ENCODE measurements at regions not wholly inside any gene's neighbourhood (a gene's known extent, or its start where the extent isn't known, plus 50 kb on each side); places are given as distances from the start of the nearest gene placed in this dataset.

DNA sequence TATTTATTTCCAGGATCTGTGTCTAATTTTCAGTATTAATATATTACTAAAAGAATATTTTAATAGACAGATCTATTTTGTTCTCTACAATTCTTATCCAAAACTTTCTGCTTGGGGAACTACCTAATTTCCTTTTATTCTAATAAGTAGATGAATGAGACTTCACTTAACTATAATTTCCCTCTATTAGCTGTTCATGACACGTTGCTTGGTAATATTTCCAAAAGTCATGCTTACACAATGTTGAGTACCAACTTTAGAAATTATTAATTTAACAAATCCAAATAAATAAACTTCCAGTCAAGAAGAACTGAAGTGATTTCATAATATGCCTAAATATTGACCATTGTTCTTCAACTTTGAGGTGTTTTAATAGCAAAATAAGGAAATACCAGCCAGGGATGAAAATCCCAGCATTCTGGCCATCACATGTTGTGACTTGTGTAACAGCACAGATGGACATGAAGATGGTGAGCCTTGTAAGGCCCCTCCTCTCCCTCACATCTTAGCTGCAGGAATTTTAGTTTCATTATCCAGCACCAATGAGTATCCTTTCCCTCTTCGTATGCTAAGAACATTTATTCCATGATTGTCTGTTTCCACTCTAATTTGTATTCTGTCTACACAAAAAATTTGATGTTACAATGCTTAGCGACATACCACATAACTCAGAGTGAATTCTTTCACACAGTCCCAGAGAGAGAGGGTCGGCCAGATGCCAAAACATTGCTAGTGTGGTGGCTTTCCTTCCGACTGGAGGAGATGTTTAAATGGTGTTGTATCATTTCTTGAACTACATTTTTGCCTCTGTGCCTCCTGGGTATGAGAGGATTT lies 137.5 kb downstream of the FOXA2 start:
- peaks cover 4% of the 10 kb centered on the region for H3K27me3 ChIP-seq (ENCODE audit: insufficient read depth, poor library complexity, severe bottlenecking)
- DNase-seq (ENCODE audit: low read depth in 1 of 2, low spot score in 1 of 2), result no peak
- TF ChIP-seq CTCF (IDR thresholded peaks at IDR 0.05; ENCODE audit: insufficient read depth, low read length) (no peak), GABPA (IDR thresholded peaks at IDR 0.05; ENCODE audit: low read depth) (no peak), REST (IDR thresholded peaks at IDR 0.05; ENCODE audit: insufficient replicate concordance, low read depth) (no peak), POLR2AphosphoS5 (IDR thresholded peaks at IDR 0.05; ENCODE audit: low read depth) (no peak)

GRCh38 chr20:22442318-22442717 lies 142.1 kb downstream of the FOXA2 start:
- Histone ChIP-seq H3K4me3 (replicated peaks; ENCODE audit: insufficient read depth, low read length) (no peak overlapping the region), H3K27me3 (ENCODE audit: insufficient read depth, poor library complexity, severe bottlenecking) (no peaks in the 10 kb centered on the region), H3K27ac (replicated peaks) (no peak overlapping the region)
- no peak for DNase-seq (ENCODE audit: low read depth in 1 of 2, low spot score in 1 of 2)
- TF ChIP-seq POLR2AphosphoS5 (IDR thresholded peaks at IDR 0.05; ENCODE audit: low read depth) (no peak), SPI1 (IDR thresholded peaks at IDR 0.05; ENCODE audit: borderline replicate concordance, low read depth) (no peak), CTCF (IDR thresholded peaks at IDR 0.05; ENCODE audit: insufficient read depth, low read length) (no peak), GABPA (IDR thresholded peaks at IDR 0.05; ENCODE audit: low read depth) (no peak), REST (IDR thresholded peaks at IDR 0.05; ENCODE audit: insufficient replicate concordance, low read depth) (no peak)

More for the DNA sequence above, 137.5 kb downstream of the FOXA2 start:
- no peak overlapping the region for H3K27ac ChIP-seq (replicated peaks)
- no peak overlapping the region for H3K4me3 ChIP-seq (replicated peaks; ENCODE audit: insufficient read depth, low read length)

GRCh38 chr20:22438926-22439325 lies 145.4 kb downstream of the FOXA2 start:
- TF ChIP-seq REST (IDR thresholded peaks at IDR 0.05; ENCODE audit: insufficient replicate concordance, low read depth), result no peak
- TF ChIP-seq CTCF (IDR thresholded peaks at IDR 0.05; ENCODE audit: insufficient read depth, low read length), result peak; percentile 20
- H3K27me3 ChIP-seq (ENCODE audit: insufficient read depth, poor library complexity, severe bottlenecking), result no peaks in the 10 kb centered on the region
- no peak for DNase-seq (ENCODE audit: low read depth in 1 of 2, low spot score in 1 of 2)
- no peak overlapping the region for H3K27ac ChIP-seq (replicated peaks)
- H3K4me3 ChIP-seq (replicated peaks; ENCODE audit: insufficient read depth, low read length), result no peak overlapping the region

Data from HL-60 (cell line).